Tibial nerve (tissue), 3 donors: ENCODE measurements at regions not wholly inside any gene's neighbourhood (a gene's known extent, or its start where the extent isn't known, plus 50 kb on each side); places are given as distances from the start of the nearest gene placed in this dataset.

Experiments
- POLR2A ChIP-seq, 2 donors: fragments of 450-650 bp; IDR thresholded peaks; one replicate each; pipeline ENCODE4 v1.6.1; 2017; ENCODE audit warnings: antibody characterized with exemption in 2 of 2, mild to moderate bottlenecking in 2 of 2, moderate library complexity in 2 of 2
- TF ChIP-seq, protein P1 (sequence below), 5 experiments: fragments of 200-600 bp in 3 of 5; fragments of 450-650 bp in 2 of 5; sonication (generic) in 3 of 5; IDR thresholded peaks; one replicate each; pipeline ENCODE4 v1.5.1; 2016 to 2019; ENCODE audit warnings: antibody characterized with exemption in 5 of 5, mild to moderate bottlenecking in 3 of 5, moderate library complexity in 2 of 5

DNA sequence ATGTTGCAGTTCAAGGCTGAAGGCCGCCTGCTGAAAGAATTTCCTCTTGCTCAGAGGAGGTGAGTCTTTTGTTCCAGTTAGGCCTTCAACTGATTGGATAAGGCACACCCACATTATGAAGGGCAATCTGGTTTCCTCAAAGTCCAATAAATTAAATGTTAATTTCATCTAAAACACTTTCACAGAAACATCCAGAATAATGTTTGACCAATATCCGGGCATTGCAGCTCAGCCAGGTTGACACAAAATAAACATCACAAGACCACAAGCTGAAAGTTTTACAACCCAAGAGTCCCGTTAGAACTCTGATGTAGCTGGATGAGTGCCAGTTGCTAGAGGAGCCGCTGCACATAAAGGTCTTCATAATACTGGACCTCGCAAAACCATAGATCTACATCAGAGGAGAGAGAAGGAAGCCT, 64.9 kb upstream of the EED start:
- TF ChIP-seq POLR2A (IDR thresholded peaks at IDR 0.05) = no peak
- TF ChIP-seq, protein P1, sequence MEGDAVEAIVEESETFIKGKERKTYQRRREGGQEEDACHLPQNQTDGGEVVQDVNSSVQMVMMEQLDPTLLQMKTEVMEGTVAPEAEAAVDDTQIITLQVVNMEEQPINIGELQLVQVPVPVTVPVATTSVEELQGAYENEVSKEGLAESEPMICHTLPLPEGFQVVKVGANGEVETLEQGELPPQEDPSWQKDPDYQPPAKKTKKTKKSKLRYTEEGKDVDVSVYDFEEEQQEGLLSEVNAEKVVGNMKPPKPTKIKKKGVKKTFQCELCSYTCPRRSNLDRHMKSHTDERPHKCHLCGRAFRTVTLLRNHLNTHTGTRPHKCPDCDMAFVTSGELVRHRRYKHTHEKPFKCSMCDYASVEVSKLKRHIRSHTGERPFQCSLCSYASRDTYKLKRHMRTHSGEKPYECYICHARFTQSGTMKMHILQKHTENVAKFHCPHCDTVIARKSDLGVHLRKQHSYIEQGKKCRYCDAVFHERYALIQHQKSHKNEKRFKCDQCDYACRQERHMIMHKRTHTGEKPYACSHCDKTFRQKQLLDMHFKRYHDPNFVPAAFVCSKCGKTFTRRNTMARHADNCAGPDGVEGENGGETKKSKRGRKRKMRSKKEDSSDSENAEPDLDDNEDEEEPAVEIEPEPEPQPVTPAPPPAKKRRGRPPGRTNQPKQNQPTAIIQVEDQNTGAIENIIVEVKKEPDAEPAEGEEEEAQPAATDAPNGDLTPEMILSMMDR (IDR thresholded peaks at IDR 0.05) = no peak
